HEK293T (cell line): ENCODE measurements at regions not wholly inside any gene's neighbourhood (a gene's known extent, or its start where the extent isn't known, plus 50 kb on each side); places are given as distances from the start of the nearest gene placed in this dataset.
"Not testable (repeated sequence)": the region's sequence is repeated elsewhere in the genome, so short reads cannot be mapped to it uniquely, and the experiment has no call there.

ENCODE experiments used
- CTCF ChIA-PET: fragments of 350-600 bp; formaldehyde crosslinking; extraction: SDS; loops from one replicate; lab custom pipeline; 2021; ENCODE audit warnings: antibody characterized with exemption, inconsistent platforms; lab: Yijun Ruan, JAX
- POLR2A ChIA-PET: fragments of 350-600 bp; formaldehyde crosslinking; extraction: SDS; loops from one replicate; lab custom pipeline; 2020; ENCODE audit warnings: antibody characterized with exemption, inconsistent platforms; lab: Yijun Ruan, JAX
- DNase-seq: peaks from one replicate; pipeline ENCODE4 v3.0.0; 2012; ENCODE audit warnings: mixed read lengths; ENCODE audit errors: extremely low spot score
- ARNT ChIP-seq: fragments of 450-650 bp; IDR thresholded peaks from 2 replicates; pipeline ENCODE4 v1.6.1; 2017; ENCODE audit warnings: mild to moderate bottlenecking
- BHLHE40 ChIP-seq: fragments of 450-650 bp; IDR thresholded peaks from 2 replicates; pipeline ENCODE4 v1.6.1; 2016; ENCODE audit warnings: mild to moderate bottlenecking, moderate library complexity, borderline replicate concordance
- CTBP1 ChIP-seq: fragments of 450-650 bp; IDR thresholded peaks from 2 replicates; pipeline ENCODE4 v1.6.1; 2016; ENCODE audit warnings: borderline replicate concordance
- ELF4 ChIP-seq: fragments of 450-650 bp; IDR thresholded peaks from 2 replicates; pipeline ENCODE4 v1.6.1; 2017; ENCODE audit warnings: antibody characterized with exemption
- FOXA1 ChIP-seq: fragments of 450-650 bp; IDR thresholded peaks from 2 replicates; pipeline ENCODE4 v1.6.1; 2016; ENCODE audit warnings: mild to moderate bottlenecking
- FOXK2 ChIP-seq: fragments of 450-650 bp; IDR thresholded peaks from 2 replicates; pipeline ENCODE4 v1.6.1; 2016; ENCODE audit warnings: mild to moderate bottlenecking
- FOXM1 ChIP-seq: fragments of 450-650 bp; IDR thresholded peaks from 2 replicates; pipeline ENCODE4 v1.6.1; 2017; ENCODE audit warnings: mild to moderate bottlenecking, borderline replicate concordance
- HDGF ChIP-seq: fragments of 450-650 bp; IDR thresholded peaks from 2 replicates; pipeline ENCODE4 v1.6.1; 2017; ENCODE audit warnings: antibody characterized with exemption, borderline replicate concordance
- L3MBTL2 ChIP-seq: fragments of 450-650 bp; conservative IDR thresholded peaks from 2 replicates; pipeline ENCODE4 v1.6.1; 2016; ENCODE audit warnings: mild to moderate bottlenecking
- LEF1 ChIP-seq: fragments of 450-650 bp; IDR thresholded peaks from 2 replicates; pipeline ENCODE4 v1.6.1; 2017; ENCODE audit warnings: mild to moderate bottlenecking, borderline replicate concordance
- NFRKB ChIP-seq: fragments of 450-650 bp; IDR thresholded peaks from 2 replicates; pipeline ENCODE4 v1.6.1; 2016; ENCODE audit warnings: mild to moderate bottlenecking, moderate library complexity
- SP1 ChIP-seq: fragments of 450-650 bp; IDR thresholded peaks from 2 replicates; pipeline ENCODE4 v1.6.1; 2017
- SUZ12 ChIP-seq: fragments of 450-650 bp; IDR thresholded peaks from 2 replicates; pipeline ENCODE4 v1.6.1; 2016; ENCODE audit warnings: mild to moderate bottlenecking
- TARDBP ChIP-seq: fragments of 450-650 bp; IDR thresholded peaks from 2 replicates; pipeline ENCODE4 v1.6.1; 2016
- ZNF384 ChIP-seq: fragments of 450-650 bp; IDR thresholded peaks from 2 replicates; pipeline ENCODE4 v1.6.1; 2016
- TF ChIP-seq, protein P1 (sequence below): fragments of 450-650 bp; IDR thresholded peaks from 2 replicates; pipeline ENCODE4 v1.6.1; 2016

DNA sequence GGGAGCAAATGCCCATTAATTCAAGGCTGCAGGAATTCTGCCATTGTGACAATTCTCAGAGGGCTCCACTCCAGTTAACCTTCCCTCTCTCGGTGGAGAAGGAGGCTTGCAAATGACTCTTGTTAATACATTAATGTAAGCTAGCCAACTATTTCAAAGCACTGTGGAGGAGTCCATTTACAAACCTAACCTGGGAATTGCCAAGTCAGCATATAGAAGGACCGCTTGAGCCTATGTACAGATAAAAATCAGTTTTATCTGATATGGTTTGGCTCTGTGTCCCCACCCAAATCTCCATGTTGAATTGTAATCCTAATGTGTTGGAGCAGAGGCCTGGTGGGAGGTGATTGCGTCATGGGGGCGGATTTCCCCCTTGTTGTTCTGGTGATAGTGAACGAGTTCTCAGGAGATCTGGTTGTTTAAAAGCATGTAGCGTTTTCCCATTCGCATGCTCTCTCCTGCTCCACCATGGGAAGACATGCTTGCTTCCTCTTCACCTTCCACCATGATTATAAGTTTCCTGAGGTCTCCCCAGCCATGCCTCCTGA is 366.7 kb downstream of the LRATD1 start:
- TF ChIP-seq FOXA1 = no peak
- TF ChIP-seq, protein P1, sequence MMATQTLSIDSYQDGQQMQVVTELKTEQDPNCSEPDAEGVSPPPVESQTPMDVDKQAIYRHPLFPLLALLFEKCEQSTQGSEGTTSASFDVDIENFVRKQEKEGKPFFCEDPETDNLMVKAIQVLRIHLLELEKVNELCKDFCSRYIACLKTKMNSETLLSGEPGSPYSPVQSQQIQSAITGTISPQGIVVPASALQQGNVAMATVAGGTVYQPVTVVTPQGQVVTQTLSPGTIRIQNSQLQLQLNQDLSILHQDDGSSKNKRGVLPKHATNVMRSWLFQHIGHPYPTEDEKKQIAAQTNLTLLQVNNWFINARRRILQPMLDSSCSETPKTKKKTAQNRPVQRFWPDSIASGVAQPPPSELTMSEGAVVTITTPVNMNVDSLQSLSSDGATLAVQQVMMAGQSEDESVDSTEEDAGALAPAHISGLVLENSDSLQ = no peak
- TF ChIP-seq SP1 = no peak
- no peak for TF ChIP-seq LEF1
- no peak for TF ChIP-seq HDGF
- TF ChIP-seq FOXM1 = no peak
- no peak for TF ChIP-seq L3MBTL2
- TF ChIP-seq CTBP1 = no peak
- no peak for TF ChIP-seq ARNT
- TF ChIP-seq ZNF384 = no peak
- TF ChIP-seq SUZ12 = no peak
- TF ChIP-seq FOXK2 = no peak
- no peak for TF ChIP-seq NFRKB
- TF ChIP-seq ELF4 = no peak
- POLR2A ChIA-PET = no interaction called here
- CTCF ChIA-PET = no interaction called here
- no peak for DNase-seq

DNA sequence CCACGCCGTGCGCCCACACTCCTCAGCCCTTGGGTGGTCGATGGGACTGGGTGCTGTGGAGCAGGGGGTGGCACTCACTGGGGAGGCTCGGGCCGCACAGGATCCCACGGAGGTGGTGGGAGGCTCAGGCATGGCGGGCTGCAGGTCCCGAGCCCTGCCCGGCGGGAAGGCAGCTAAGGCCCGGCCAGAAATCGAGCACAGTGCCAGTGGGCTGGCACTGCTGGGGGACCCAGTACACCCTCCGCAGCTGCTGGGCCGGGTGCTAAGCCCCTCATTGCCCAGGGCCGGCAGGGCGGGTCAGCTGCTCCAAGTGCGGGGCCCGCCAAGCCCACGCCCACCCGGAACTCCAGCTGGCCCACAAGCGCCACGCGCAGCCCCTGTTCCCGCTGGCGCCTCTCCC is 370.0 kb downstream of the LRATD1 start:
- CTCF ChIA-PET, POLR2A ChIA-PET, DNase-seq: not testable (repeated sequence)

DNA sequence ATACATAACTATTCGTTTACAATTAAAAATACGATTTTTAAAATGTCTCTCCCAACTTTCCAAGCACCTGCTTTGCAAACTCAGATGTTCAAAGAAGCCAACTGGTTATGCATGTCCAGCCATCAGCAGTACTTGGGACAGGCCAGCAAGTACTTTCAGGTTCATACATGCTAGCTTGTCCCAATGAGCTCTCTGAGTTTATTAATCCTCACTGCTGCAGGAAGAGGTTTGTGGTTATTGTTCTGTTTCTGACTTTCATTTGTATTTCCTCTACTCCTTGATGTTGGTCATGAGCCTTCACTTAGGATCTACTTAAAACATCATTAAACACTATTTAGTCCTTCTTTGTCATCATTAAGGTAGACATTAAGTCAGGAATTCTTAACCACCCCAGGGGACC is 374.1 kb downstream of the LRATD1 start:
- no peak for DNase-seq
- POLR2A ChIA-PET = no interaction called here
- CTCF ChIA-PET = no interaction called here
- TF ChIP-seq NFRKB (no peak), SP1 (no peak), FOXM1 (no peak), FOXK2 (no peak), ELF4 (no peak), ARNT (no peak), FOXA1 (no peak), CTBP1 (no peak), SUZ12 (no peak), HDGF (no peak), ZNF384 (no peak), LEF1 (no peak)

DNA sequence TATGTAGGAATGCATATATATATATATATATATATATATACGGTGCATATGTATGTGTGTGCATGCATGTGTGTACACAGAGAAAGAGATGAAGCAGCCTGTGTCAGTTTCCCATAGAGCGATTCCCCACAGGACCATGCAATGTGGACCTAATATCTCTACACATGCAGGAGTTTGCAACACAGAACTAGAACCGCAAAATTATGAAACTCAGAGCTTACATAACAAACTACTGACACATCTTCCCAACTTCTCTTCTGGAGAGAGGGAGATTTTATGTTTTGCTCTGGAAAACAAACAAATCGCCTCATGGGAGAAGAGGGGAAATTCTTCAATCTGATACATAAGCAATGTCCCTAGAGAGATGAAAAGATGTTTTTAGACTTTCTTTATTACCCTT is 377.2 kb downstream of the LRATD1 start:
- DNase-seq = no peak
- no peak for TF ChIP-seq FOXA1
- no peak for TF ChIP-seq ZNF384
- no peak for TF ChIP-seq FOXK2
- TF ChIP-seq CTBP1 = no peak
- TF ChIP-seq SUZ12 = no peak
- TF ChIP-seq TARDBP = no peak
- TF ChIP-seq BHLHE40 = no peak
- no peak for TF ChIP-seq ARNT
- TF ChIP-seq, protein P1 = no peak
- no peak for TF ChIP-seq SP1
- no peak for TF ChIP-seq LEF1
- ChIA-PET POLR2A (no interaction called here), CTCF (no interaction called here)

DNA sequence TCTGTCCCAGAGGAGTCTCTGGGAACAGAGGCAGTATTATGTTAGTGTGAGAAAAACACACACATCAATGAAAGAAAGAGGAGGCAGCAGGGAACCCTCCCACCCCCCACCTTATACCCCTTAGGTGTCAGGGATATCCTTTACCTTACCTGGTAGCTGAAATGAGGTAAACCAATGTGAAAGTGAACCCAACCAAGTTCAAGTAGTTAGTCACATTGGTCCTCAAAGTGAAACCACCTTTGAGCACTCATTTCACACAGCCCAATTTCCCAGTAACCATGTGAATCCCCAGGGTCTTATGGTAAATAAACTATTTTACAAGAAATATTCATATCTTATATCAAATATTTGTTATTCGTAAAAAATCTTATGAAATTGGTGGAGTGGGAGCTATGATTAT is 377.8 kb downstream of the LRATD1 start:
- TF ChIP-seq ZNF384 (no peak), FOXK2 (no peak), LEF1 (no peak), NFRKB (no peak), SP1 (no peak), TARDBP (no peak), BHLHE40 (no peak)
- POLR2A ChIA-PET = no interaction called here
- DNase-seq = no peak
- CTCF ChIA-PET = no interaction called here

DNA sequence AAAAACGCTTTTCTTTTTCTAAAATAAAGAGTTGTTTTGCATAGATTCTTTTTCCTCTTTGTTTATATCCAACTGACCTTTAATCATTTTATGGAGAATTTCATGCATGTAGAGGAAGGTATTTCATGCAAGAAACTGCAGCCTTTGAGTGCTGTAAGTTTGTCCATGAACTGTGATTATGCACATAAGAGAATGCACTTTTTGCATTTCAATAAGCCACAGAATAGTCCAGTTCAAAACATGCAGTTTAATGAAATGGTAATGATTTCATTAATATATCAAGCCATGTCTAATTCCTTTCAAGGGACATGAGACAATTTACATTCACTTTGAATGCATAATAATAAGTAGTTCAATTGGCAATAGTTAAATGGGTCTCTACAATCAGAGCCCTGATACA is 386.3 kb downstream of the LRATD1 start:
- no peak for TF ChIP-seq L3MBTL2
- TF ChIP-seq FOXA1 = no peak
- no peak for TF ChIP-seq CTBP1
- no peak for TF ChIP-seq ELF4
- TF ChIP-seq FOXM1 = no peak
- TF ChIP-seq, protein P1 = no peak
- no peak for TF ChIP-seq SP1
- TF ChIP-seq FOXK2 = no peak
- no peak for TF ChIP-seq SUZ12
- no peak for TF ChIP-seq LEF1
- TF ChIP-seq TARDBP = no peak
- no peak for TF ChIP-seq ARNT
- no peak for TF ChIP-seq ZNF384
- TF ChIP-seq BHLHE40 = no peak
- TF ChIP-seq HDGF = no peak
- no peak for DNase-seq
- CTCF ChIA-PET = no interaction called here
- POLR2A ChIA-PET = no interaction called here

DNA sequence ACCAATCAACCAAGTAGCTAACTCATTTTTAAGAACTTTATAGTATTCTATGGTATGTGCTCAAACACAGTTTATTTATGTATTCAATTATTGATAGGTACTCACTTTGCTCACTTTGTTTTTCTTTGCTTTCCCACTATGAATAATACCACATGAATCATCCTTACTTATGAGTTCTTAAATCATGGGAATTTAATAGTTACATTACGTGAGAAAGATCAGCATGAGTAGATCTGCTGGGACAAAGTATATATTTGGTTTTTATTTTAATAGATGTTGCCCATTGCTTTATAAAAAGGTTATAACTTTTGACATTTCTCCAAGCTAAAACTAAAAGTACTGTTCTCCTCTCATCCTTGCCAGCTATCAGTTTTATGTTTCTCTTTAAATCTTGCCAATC is 390.7 kb downstream of the LRATD1 start:
- DNase-seq = no peak
- TF ChIP-seq HDGF = no peak
- no peak for TF ChIP-seq SP1
- TF ChIP-seq TARDBP = no peak
- TF ChIP-seq L3MBTL2 = no peak
- TF ChIP-seq ARNT = no peak
- TF ChIP-seq, protein P1 = no peak
- TF ChIP-seq ELF4 = no peak
- TF ChIP-seq LEF1 = no peak
- TF ChIP-seq FOXA1 = no peak
- no peak for TF ChIP-seq ZNF384
- TF ChIP-seq CTBP1 = no peak
- no peak for TF ChIP-seq FOXM1
- TF ChIP-seq FOXK2 = no peak
- no peak for TF ChIP-seq BHLHE40
- ChIA-PET POLR2A (no interaction called here), CTCF (no interaction called here)
